Activated T-cell treated with anti-CD3 and anti-CD28 coated beads for 24 hours (primary cell): ENCODE measurements at regions not wholly inside any gene's neighbourhood (a gene's known extent, or its start where the extent isn't known, plus 50 kb on each side); places are given as distances from the start of the nearest gene placed in this dataset.
"Not testable (repeated sequence)": the region's sequence is repeated elsewhere in the genome, so short reads cannot be mapped to it uniquely, and the experiment has no call there.

Experiments used
- DNase-seq: peaks from one replicate; pipeline ENCODE4 v3.0.0-alpha.2; 2020; ENCODE audit warnings: low read depth

DNA sequence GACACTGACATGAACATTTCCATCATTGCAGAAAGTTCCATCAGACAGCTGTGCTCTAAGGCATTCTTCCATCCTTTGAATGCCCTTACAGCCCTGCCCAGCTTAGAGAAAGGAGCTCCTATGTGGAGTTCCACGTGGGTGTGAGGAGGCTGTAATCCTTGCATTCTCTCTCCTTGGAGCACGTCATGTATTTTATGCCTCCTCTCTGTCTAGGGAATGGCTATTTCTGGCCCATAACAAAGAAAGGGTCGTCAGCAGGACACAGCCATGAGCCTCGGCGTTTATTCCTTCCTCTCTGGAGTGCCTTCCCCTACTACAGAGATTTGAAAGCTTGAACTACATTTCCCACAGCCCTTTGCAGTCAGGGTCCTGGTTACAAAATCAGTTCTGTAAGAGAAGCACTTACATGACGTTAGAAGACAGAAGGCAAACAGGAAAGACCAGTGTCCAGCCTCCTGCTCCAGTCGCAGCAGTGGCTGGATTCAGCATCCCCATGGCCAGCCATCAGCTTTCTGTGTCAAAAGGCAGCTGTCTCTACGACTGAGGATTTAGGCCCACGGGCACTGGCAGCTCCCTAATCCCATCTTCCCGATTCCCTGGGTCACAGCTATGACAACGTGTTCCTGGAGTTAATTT is 234.9 kb downstream of the TFCP2L1 start:
- no peak for DNase-seq

DNA sequence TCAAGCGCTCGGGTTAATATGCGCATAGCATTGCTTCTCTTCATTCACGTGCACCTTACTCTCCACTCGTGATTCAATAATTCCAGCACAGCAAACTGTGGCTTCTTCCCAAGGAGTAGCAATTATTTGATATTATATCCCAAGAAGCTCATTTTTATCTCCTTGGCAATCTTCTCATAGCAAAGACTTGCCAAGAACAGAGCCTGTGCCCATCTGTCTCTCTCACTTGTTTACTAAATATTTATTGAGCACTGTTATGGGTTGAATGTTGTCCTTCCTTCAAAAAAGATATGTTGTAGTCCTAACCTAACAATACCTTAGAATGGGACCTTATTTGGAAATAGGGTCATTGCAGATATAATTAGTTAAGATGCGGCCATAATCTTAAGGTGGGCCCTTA is 233.7 kb downstream of the TFCP2L1 start:
- no peak for DNase-seq

GRCh38 chr2:121052023-121052422 is 233.0 kb downstream of the TFCP2L1 start:
- DNase-seq = no peak

DNA sequence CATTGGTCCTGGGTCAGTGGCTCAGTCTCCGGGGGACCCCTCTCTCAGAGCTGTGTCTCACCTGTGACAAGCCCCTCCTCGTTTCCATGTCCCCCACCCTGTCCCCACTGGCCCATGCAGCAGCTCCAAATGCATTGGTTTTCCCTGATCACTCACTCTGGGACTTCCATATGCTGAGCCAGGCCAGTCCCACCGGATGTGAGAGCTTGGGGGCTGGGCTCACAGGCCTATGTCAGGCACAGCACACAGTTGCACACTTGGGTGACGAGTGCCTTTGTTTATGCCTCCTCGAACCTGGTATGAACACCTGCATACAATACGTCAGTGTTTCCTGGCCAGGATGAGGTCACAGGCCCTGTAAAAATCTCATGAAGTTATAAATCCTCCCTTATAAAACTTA is 232.5 kb downstream of the TFCP2L1 start:
- no peak for DNase-seq

- no peak for DNase-seq
These were observed 229.9 kb downstream of the TFCP2L1 start for GRCh38 chr2:121055088-121055487.

GRCh38 chr2:121055501-121055900 is 229.5 kb downstream of the TFCP2L1 start:
- DNase-seq = no peak

DNA sequence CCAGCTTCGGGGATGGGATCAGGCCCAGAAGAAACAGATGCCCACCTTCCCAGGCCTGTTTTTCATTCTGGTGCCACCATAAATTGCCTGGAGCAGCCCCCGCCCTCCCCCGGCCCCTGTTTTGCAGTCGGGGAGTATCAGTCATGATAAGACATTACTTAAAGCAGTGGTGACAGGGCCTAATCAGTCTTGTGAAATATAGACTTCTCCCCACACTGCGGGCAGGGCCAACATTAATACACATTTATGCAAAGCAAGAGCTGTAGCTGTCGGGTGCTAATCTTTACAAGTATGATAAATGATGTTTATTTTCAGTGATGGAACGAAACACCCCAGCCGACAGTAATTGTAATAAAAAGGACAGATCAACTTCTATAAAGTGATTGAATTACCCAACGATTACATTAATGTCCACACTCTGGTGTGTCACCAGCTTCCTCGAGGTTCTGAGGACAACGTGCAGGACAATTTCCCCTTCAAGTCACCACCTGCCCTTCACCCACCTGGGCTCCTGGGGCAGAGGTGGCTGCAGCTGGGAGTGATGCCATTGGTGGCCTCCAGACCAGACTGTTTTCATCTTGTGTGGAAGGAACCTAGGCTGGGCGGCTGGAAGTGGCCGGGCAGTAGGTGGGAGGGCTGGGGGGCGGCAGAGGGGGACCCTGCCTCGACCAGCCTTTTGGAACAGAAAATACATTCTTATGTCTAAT is 226.0 kb downstream of the TFCP2L1 start:
- DNase-seq = no peak

DNA sequence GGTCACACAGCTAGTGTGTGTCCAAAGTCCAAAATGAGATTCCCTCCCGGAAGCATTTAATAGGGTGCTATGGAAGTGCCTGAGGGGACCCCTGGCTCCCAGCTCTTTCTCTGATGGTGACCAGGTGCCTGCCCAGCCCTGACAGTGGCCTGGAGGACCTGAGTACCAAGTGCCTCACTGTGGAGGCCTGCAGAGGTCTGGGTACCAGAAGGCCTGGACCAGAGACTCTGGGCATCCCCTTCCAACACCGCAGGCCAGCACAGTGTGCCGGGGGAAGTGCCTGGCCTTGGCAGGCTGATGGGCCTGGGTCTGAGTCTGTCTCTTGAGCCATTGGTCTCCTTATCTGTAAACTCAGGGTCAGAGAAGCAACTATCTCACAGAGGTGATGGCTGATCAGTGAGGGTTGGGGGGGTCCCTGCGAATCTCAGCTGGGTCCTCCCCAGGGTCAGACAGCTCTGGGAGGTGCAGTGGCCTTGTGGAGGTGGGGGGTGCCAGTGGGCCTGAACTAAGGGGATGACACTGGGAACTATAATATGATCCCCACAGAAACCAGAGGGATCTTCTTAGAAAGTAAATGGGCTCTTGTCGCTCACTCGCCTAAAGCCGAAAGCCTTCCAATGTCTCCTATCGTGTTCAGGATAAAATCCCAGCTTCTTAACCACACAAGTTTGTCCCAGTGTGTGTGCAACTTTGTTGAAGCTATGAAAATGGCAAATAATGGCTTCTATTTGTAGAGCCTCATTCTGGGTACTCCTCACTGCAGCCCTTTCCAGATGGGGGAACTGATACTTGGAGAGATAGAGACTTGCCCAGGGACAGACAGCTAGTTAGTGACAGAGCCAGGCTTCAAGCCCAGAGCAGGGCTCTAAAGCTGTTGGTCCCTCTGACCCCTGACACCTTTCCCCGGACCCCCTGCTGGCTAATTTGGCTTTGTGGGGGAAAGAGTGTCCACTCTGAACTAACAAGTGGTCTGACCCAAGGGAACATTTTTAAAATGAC is 225.1 kb downstream of the TFCP2L1 start:
- no peak for DNase-seq

DNA sequence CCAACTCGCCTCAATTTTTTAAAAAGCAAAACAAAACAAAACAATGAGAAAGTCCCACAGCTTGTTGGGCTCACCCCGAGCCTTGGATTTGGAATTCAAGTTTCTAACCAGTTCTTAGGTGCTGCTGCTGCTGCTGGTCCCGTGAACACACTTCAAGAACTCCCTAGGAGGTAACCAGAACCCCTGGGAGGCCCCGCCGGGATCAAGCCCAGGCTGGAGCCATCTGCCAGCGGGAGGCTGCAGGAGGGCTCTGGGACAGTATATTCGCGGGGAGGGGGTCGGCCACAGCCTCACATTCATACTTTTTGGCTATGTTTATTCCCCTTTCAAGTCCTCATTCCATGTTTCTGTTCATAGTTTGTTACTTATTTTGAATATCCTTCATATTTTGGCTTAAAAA is 223.4 kb downstream of the TFCP2L1 start:
- DNase-seq = no peak

GRCh38 chr2:121063471-121063870 is 221.5 kb downstream of the TFCP2L1 start:
- DNase-seq = no peak

GRCh38 chr2:121064186-121064585 is 220.8 kb downstream of the TFCP2L1 start:
- no peak for DNase-seq

DNA sequence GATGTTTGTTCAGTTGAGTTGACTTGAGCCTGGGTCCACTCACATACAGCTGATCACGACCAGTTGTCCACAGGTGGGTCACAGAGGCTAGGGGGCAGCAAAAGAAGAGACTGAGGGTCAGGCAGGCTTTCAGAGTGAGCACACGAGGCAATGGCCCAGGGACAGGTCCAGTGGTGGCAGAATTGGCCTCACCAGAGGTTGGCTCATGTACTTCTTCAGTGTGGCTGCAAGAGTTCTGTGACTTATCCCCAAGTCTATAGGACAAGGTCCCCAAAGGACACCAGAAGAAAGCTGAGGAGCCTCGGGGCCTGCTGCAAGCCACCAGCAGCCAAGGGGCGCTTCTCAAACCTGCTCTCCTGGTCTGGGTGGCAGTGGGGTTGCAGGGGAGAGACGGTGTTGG is 219.8 kb downstream of the TFCP2L1 start:
- DNase-seq = no peak

DNA sequence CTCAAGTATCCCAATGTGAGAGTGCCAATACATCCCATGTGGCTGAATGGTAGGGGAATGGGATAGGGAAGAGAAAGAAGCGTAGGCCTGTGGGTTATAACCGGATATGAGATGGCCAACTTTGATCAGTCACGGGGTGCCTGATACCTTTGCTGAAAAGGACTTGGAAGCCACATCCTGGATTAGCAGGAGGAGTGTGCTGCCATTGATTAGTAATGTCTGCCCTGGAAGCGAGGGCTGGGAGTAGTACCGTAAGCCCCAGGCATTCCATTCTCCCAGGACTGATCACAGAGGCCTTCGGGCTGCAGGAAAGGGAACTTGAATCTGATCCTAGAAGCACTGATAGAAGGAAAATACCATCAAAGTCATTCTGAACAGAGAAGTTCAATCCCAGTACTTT is 218.5 kb downstream of the TFCP2L1 start:
- DNase-seq = no peak

- no peak for DNase-seq
These were observed 216.2 kb downstream of the TFCP2L1 start for GRCh38 chr2:121068851-121069250.

DNA sequence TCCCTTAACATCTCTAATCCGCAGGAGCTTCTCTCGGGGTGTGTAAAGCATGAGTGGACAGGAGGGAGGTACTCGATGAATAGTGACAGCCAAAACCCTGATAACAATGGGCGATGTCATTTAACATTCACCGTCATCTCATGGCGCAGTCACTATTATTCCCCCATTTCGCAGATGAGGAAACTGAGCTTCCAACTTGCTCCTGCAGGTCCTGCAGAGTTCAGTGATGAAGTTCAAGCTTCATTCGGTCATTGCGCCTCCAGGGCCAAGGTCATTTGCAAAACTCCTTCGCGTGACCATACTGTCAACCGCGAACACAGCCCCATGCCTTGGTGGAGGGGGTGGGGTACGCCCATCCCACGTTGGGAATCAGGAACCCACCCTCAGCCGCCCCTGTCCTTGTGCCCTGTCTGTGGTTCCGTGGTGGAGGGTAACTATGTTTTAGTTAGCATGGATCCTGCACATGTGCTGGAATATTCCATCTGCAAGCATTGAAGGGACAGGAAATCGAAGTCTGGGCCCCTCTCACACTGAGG is 215.5 kb downstream of the TFCP2L1 start:
- no peak for DNase-seq

DNA sequence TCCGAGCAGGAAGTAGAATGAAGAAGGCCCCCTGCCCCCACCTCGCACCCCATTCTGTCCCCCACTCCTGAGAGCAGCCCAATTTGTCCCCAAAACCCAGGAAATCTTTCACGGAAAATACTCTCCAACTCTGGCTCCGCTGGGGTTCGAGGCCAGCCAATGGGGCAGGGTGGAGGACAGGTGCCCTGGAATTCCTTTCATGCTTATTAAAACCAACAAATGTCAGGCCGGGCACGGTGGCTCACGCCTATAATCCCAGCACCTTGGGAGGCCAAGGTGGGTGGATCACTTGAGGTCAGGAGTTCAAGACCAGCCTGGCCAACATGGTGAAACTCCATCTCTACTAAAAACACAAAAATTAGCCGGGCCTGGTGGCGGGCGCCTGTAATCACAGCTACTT is 214.9 kb downstream of the TFCP2L1 start:
- DNase-seq = not testable (repeated sequence)

DNA sequence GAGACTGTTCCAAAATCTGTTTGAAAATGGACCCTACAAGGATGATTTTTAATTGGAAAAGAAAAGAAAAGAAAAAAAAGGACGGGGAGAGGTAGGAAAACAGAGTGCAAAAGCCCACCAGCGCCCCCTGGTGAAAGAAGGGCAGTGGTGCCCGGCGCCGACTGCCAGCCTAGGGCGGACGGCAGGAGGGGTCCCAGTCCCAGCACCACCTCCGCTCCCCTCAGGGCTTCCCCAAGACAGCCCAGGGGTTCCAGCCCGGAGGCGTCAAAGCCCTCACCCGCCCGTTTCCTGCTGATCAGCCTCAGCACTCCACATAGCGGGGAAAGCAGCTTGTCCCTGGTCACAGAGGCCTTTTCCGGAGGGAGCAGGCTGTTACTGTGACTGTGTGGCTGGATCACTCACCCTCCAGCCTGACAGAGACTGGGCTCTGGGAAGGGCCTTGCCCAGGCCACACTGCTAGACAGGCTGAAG is 213.9 kb downstream of the TFCP2L1 start:
- DNase-seq = peak; percentile 27

GRCh38 chr2:121072784-121073183 is 212.2 kb downstream of the TFCP2L1 start:
- DNase-seq = no peak

GRCh38 chr2:121073320-121074210 is 211.4 kb downstream of the TFCP2L1 start:
- DNase-seq = no peak

- no peak for DNase-seq
These were observed 210.6 kb downstream of the TFCP2L1 start for GRCh38 chr2:121074293-121074932.
